ENCODE measurements at regions not wholly inside any gene's neighbourhood (a gene's known extent, or its start where the extent isn't known, plus 50 kb on each side); places are given as distances from the start of the nearest gene placed in this dataset.

- no peak for DNase-seq (ENCODE audit: low spot score)
Measured at GRCh38 chr1:170864876-170865538, 70.3 kb upstream of the MROH9 start.

- no peak for DNase-seq (ENCODE audit: low spot score)
Measured at GRCh38 chr1:170866646-170867045, 68.7 kb upstream of the MROH9 start.

- no peak for DNase-seq (ENCODE audit: low spot score)
Measured at GRCh38 chr1:170871868-170872267, 63.5 kb upstream of the MROH9 start.

GRCh38 chr1:170872663-170873062 lies 62.7 kb upstream of the MROH9 start:
- no peak for DNase-seq (ENCODE audit: low spot score)

GRCh38 chr1:170874671-170875070 lies 60.7 kb upstream of the MROH9 start:
- no peak for DNase-seq (ENCODE audit: low spot score)

GRCh38 chr1:170881268-170882265 lies 53.8 kb upstream of the MROH9 start:
- DNase-seq (ENCODE audit: low spot score), result peak; percentile 78
